ENCODE measurements at regions not wholly inside any gene's neighbourhood (a gene's known extent, or its start where the extent isn't known, plus 50 kb on each side); places are given as distances from the start of the nearest gene placed in this dataset.

- TF ChIP-seq, protein P1, sequence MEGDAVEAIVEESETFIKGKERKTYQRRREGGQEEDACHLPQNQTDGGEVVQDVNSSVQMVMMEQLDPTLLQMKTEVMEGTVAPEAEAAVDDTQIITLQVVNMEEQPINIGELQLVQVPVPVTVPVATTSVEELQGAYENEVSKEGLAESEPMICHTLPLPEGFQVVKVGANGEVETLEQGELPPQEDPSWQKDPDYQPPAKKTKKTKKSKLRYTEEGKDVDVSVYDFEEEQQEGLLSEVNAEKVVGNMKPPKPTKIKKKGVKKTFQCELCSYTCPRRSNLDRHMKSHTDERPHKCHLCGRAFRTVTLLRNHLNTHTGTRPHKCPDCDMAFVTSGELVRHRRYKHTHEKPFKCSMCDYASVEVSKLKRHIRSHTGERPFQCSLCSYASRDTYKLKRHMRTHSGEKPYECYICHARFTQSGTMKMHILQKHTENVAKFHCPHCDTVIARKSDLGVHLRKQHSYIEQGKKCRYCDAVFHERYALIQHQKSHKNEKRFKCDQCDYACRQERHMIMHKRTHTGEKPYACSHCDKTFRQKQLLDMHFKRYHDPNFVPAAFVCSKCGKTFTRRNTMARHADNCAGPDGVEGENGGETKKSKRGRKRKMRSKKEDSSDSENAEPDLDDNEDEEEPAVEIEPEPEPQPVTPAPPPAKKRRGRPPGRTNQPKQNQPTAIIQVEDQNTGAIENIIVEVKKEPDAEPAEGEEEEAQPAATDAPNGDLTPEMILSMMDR (IDR thresholded peaks at IDR 0.05; ENCODE audit: insufficient read depth, low read depth, low read length, missing control alignments): no peak
- H3K4me3 ChIP-seq (ENCODE audit: low read length): no peak overlapping the region
- DNase-seq (ENCODE audit: low read depth): no peak
These were observed 241.4 kb downstream of the HHIPL2 start for GRCh38 chr1:222306512-222306911.

GRCh38 chr1:222306011-222306410 is 241.9 kb downstream of the HHIPL2 start:
- no peak for DNase-seq (ENCODE audit: low read depth)
- H3K4me3 ChIP-seq (ENCODE audit: low read length): no peak overlapping the region
- TF ChIP-seq, protein P1 (IDR thresholded peaks at IDR 0.05; ENCODE audit: insufficient read depth, low read depth, low read length, missing control alignments): no peak

DNA sequence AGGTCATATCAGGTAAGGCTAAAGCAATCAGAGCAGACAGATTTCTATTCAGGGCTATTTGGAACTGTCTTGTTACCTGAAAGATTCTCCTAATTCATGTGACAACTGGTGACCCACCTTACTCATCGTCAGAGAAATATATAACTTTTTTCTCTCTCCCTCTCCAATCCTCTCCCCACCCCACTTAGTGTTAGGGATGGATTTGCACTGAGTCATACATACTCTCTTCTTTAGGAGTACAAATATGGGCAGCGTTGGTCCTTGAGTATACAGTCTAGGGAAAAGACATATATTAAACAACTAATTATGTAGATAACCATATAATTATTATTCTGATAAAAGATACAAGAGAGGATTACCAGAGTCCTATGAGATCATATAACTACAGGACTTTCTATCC is 246.3 kb downstream of the HHIPL2 start:
- TF ChIP-seq, protein P1 (IDR thresholded peaks at IDR 0.05; ENCODE audit: insufficient read depth, low read depth, low read length, missing control alignments): no peak
- no peak for DNase-seq (ENCODE audit: low read depth)
- H3K4me3 ChIP-seq (ENCODE audit: low read length): no peak overlapping the region

GRCh38 chr1:222299524-222299923 is 248.4 kb downstream of the HHIPL2 start:
- TF ChIP-seq, protein P1 (IDR thresholded peaks at IDR 0.05; ENCODE audit: insufficient read depth, low read depth, low read length, missing control alignments): no peak
- DNase-seq (ENCODE audit: low read depth): no peak
- no peak overlapping the region for H3K4me3 ChIP-seq (ENCODE audit: low read length)

DNA sequence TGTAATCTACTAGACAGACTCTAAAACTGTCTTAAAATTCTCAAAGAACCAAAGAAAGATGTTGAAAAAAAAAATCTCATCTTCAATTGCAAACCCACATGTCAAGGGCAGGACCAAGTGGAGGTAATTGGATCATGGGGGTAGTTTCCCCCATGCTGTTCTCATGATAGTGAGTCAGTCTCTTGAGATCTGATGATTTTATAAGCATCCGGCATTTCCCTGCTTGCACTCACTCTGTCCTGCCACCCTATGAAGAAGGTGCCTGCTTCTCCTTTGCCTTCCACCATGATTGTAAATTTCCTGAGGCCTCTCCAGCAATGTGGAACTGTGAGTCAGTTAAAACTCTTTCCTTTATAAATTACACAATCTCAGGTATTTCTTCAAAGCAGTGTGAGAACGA is 257.0 kb downstream of the HHIPL2 start:
- DNase-seq (ENCODE audit: low read depth): no peak
- no peak overlapping the region for H3K4me3 ChIP-seq (ENCODE audit: low read length)
- TF ChIP-seq, protein P1 (IDR thresholded peaks at IDR 0.05; ENCODE audit: insufficient read depth, low read depth, low read length, missing control alignments): no peak

- DNase-seq (ENCODE audit: low read depth): peak; percentile 88
- TF ChIP-seq, protein P1 (IDR thresholded peaks at IDR 0.05; ENCODE audit: insufficient read depth, low read depth, low read length, missing control alignments): no peak
- H3K4me3 ChIP-seq (ENCODE audit: low read length): no peak overlapping the region
These were observed 259.9 kb downstream of the HHIPL2 start for GRCh38 chr1:222288053-222288452.

DNA sequence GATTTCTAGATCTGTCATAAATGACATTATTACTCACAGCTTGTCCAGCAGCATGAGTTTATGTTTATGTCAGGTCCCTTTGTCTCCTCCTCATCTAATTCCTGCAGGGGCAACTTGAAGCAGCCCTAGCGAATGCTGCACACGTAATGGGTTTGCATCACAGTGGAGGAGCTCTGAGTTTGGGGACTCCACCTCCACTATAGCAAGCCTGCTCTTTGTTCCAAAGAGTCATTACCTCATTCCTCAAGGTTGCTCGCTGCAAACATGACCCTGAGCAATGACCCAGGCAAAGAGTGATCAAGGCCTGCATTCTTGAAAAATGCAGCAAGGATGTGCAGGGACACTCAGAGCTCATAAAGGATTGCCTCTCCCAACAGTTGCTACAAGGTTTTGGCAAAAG is 261.9 kb downstream of the HHIPL2 start:
- H3K4me3 ChIP-seq (ENCODE audit: low read length): no peak overlapping the region
- TF ChIP-seq, protein P1 (IDR thresholded peaks at IDR 0.05; ENCODE audit: insufficient read depth, low read depth, low read length, missing control alignments): no peak
- DNase-seq (ENCODE audit: low read depth): no peak

Measured in epithelial cell of esophagus (primary cell).